Effector memory CD4-positive, alpha-beta T cell (primary cell): ENCODE measurements at regions not wholly inside any gene's neighbourhood (a gene's known extent, or its start where the extent isn't known, plus 50 kb on each side); places are given as distances from the start of the nearest gene placed in this dataset.

ENCODE experiments used
- DNase-seq, 3 donors: peaks; one replicate each; pipeline ENCODE4 v3.0.0-alpha.2; 2020
- H3K27ac ChIP-seq: 2 replicates; pipeline ENCODE4 v1.7.0; 2013; ENCODE audit warnings: mild to moderate bottlenecking, low read length, moderate library complexity; ENCODE audit not compliant: insufficient read depth, poor library complexity, severe bottlenecking
- H3K27me3 ChIP-seq: replicated peaks from 2 replicates; pipeline ENCODE4 v1.7.0; 2013; ENCODE audit warnings: mild to moderate bottlenecking, low read length; ENCODE audit not compliant: insufficient read depth, control insufficient read depth, poor library complexity, severe bottlenecking
- H3K36me3 ChIP-seq: 2 replicates; pipeline ENCODE4 v1.7.0; 2013; ENCODE audit warnings: mild to moderate bottlenecking, low read length, moderate library complexity; ENCODE audit not compliant: control insufficient read depth, insufficient read depth
- H3K4me1 ChIP-seq: 2 replicates; pipeline ENCODE4 v1.7.0; 2013; ENCODE audit warnings: low read length, mild to moderate bottlenecking; ENCODE audit not compliant: control insufficient read depth, insufficient read depth, poor library complexity, severe bottlenecking
- H3K4me3 ChIP-seq: 2 replicates; pipeline ENCODE4 v1.7.0; 2013; ENCODE audit warnings: low read length, low read depth, mild to moderate bottlenecking; ENCODE audit not compliant: insufficient read depth, poor library complexity, severe bottlenecking
- H3K9me3 ChIP-seq: 2 replicates; pipeline ENCODE4 v1.7.0; 2013; ENCODE audit warnings: mild to moderate bottlenecking, low read length, moderate library complexity; ENCODE audit not compliant: control insufficient read depth

GRCh38 chr21:35325953-35326352 is 276.9 kb upstream of the RUNX1 start:
- no peak for DNase-seq
- no peak overlapping the region for H3K4me3 ChIP-seq
- no peaks in the 10 kb centered on the region for H3K27me3 ChIP-seq
- H3K4me1 ChIP-seq, result no peaks in the 10 kb centered on the region
- H3K36me3 ChIP-seq, result no peaks in the 10 kb centered on the region
- H3K27ac ChIP-seq, result no peak overlapping the region
- no peaks in the 10 kb centered on the region for H3K9me3 ChIP-seq

DNA sequence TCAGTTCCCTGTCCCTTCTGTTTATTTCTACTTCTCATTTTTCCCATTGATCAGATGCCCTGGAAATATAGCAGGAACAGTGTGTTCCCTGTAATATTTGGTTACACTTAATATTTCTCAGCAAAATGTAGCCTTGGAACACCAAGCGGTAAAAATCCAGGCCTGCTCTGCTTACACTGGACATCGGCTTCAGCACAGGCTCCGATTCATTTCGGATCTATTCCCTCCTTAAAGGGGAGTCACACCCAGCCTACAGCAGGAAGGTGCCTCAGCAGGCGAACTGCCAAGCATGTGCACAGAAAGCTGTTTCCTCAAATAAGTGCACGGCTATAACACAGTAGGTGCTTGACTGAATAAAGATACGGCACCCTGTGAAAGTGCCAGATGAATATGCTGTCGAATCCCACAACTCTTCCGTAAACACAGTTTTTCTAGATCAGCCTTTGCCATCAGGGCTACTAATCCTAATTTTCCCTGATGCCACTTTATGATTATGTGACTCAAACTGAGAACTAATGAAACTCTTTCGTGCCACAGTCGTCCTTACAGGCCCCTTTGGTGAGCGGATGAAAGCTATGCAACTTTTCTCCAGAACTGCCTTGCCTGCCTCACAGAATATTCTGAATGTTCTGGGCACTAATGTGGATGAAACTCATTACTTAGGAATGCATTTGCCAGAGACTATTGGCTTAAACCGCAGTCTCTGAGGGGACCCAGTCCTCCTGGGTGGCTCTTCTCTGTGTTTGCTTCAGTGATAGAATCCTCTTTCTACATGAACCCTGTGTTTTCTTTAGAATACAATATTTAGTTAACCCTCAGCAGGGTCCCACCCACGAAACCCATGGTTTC is 275.5 kb upstream of the RUNX1 start:
- no peaks in the 10 kb centered on the region for H3K36me3 ChIP-seq
- no peak for DNase-seq
- H3K27me3 ChIP-seq, result no peaks in the 10 kb centered on the region
- H3K27ac ChIP-seq, result no peak overlapping the region
- no peaks in the 10 kb centered on the region for H3K9me3 ChIP-seq
- H3K4me1 ChIP-seq, result no peaks in the 10 kb centered on the region
- no peak overlapping the region for H3K4me3 ChIP-seq

- no peak for DNase-seq
Measured at GRCh38 chr21:35323947-35324346, 274.8 kb upstream of the RUNX1 start.

DNA sequence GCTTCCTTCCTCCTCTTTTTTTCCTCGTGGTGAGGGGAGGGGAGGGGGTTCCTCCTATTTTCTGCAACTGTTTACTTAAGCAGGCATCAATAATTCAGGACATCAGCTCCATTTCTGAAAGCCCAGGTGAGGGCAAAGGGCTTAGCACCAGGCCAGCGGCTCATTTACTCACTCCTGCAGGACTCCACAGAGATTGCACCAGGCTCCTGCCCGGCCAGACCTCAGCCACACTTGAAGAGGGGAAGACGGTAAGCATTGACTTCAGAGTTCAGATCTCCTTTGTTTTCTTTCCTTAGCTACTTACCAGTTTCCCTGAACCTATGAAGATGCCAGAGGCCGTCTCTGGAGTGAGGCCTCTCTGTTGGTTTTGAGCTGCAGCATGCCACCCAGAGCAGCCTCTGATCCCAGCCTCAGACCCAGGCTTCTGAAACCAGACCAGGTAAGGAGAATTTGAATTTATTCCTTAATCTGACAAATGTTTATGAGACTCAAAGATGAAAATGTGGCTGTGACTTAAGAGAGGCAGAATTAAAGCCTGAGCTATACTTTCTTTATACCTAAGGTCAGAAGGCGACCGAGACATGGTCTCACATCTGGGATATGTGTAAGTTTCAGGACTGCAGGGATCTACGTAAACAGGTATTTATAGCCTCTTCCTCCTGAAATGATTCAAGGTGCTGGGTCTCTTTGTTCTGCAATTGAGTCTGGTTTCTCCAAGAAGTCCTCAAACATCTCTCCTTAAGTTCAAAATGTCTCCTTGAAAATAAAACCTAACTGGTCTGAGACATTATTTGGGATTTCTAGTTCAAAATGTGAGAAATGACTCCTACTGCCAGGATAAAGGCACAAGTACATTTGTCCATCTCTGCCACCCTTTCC is 272.5 kb upstream of the RUNX1 start:
- no peaks in the 10 kb centered on the region for H3K9me3 ChIP-seq
- no peaks in the 10 kb centered on the region for H3K27me3 ChIP-seq
- DNase-seq, result no peak
- no peaks in the 10 kb centered on the region for H3K36me3 ChIP-seq
- no peaks in the 10 kb centered on the region for H3K4me1 ChIP-seq
- no peak overlapping the region for H3K27ac ChIP-seq
- no peak overlapping the region for H3K4me3 ChIP-seq

More at GRCh38 chr21:35323947-35324346, 274.8 kb upstream of the RUNX1 start:
- no peaks in the 10 kb centered on the region for H3K27me3 ChIP-seq
- no peak overlapping the region for H3K4me3 ChIP-seq
- H3K4me1 ChIP-seq, result no peaks in the 10 kb centered on the region
- H3K9me3 ChIP-seq, result no peaks in the 10 kb centered on the region
- H3K27ac ChIP-seq, result no peak overlapping the region
- H3K36me3 ChIP-seq, result no peaks in the 10 kb centered on the region

DNA sequence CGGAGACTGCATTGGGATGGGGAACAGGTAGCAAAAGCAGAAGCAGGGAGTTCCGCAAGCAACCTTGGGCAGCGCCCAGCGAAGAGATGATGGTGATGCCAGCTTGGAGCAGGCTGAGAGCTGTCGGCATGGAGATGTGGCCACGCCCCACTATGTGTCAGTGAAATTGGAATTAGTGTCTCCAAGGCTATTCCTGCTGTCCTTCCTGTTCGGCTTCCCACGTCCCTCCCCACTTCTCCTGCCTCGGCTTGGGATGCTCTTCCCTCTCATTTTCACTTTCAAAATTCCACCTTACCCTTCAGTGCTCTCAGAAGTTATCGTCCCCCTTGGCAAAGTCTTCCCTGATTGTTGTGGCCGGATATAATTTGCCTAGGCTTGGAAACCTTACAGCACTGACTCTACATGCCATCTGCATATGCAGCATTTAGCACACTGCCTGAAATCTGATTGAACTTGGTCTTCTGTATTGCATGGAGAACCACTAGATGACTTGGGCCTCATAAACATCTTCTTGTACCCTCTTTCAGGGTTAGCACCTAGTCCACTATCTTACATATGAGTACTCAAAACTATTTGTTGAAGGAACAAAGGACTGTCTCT is 270.7 kb upstream of the RUNX1 start:
- no peaks in the 10 kb centered on the region for H3K4me1 ChIP-seq
- H3K9me3 ChIP-seq, result no peaks in the 10 kb centered on the region
- no peaks in the 10 kb centered on the region for H3K36me3 ChIP-seq
- no peak overlapping the region for H3K4me3 ChIP-seq
- H3K27me3 ChIP-seq, result no peaks in the 10 kb centered on the region
- no peak for DNase-seq
- H3K27ac ChIP-seq, result no peak overlapping the region

DNA sequence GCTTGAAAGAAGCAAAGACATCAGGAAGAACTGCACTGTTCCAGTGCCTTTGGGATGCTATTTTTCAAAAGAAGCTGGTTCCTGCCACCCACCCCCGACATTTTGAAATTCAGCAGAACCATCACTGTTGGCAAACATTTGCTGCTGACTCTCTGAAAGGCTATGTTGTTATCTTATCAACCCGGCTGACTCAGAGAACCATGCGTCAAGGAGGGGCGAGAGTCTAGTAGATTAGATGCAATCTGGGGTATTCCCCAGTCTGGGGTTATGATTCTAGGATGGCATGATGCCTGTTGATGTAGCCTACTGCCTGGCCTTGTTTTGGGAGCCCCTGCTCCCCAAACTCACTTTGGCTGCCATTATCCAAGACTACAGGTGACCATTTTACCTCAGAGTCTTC is 267.8 kb upstream of the RUNX1 start:
- Histone ChIP-seq H3K4me3 (no peak overlapping the region), H3K4me1 (no peaks in the 10 kb centered on the region), H3K36me3 (no peaks in the 10 kb centered on the region), H3K27ac (no peak overlapping the region), H3K9me3 (no peaks in the 10 kb centered on the region), H3K27me3 (no peaks in the 10 kb centered on the region)
- no peak for DNase-seq

DNA sequence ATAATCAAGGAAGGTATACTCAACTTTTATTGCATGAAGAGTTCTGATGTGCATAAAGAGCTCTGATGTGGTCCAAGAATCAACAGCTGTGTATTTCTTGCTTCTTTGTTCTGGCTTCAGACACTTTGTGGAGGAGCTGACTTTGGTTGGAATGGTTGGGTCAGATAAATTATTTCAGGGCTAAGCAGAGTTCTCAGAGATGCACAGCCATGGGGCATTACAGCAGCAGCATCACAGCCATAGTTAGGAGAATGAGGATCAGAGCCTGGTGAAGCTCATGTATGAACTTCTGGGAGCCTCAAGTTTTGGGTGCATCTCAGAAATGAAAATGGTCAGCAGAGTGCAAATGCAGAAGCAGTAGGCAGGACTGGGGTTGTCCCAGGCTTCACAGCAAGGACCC is 267.4 kb upstream of the RUNX1 start:
- no peaks in the 10 kb centered on the region for H3K9me3 ChIP-seq
- no peaks in the 10 kb centered on the region for H3K27me3 ChIP-seq
- no peak overlapping the region for H3K27ac ChIP-seq
- no peak overlapping the region for H3K4me3 ChIP-seq
- no peaks in the 10 kb centered on the region for H3K4me1 ChIP-seq
- DNase-seq, result no peak
- H3K36me3 ChIP-seq, result no peaks in the 10 kb centered on the region

DNA sequence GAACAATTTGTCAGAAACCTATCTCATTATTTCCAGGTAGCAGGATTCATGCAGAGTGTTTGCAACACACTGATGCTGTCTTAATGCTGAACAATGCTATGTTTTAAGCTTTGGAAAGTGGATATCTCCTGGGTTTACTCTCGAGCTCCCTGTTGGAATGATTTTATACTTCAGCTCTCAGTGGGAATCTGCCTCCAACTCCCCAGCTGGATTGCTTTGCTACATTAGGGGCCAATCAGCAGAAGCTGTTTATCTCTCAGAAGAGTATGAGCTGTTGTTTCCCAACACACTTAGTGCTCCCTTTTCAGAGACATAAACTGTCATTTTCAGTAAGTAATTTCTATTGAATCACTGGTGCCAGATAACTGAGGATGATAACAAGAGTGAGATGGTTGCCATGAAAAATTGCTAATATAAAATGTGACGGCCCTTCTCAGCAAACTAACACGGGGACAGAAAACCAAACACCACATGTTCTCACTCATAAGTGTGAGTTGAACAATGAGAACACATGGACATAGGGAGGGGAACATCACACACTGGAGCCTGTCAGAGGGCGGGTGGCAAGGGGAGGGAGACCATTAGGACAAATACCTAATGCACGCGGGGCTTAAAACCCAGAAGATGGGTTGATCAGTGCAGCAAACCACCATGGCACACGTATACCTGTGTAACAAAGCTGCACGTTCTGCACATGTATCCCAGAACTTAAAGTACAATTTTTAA is 265.9 kb upstream of the RUNX1 start:
- no peak overlapping the region for H3K4me3 ChIP-seq
- H3K9me3 ChIP-seq, result no peaks in the 10 kb centered on the region
- no peak overlapping the region for H3K27ac ChIP-seq
- DNase-seq, result no peak
- H3K36me3 ChIP-seq, result no peaks in the 10 kb centered on the region
- no peaks in the 10 kb centered on the region for H3K27me3 ChIP-seq
- H3K4me1 ChIP-seq, result no peaks in the 10 kb centered on the region

- Histone ChIP-seq H3K27ac (no peak overlapping the region), H3K27me3 (no peaks in the 10 kb centered on the region), H3K4me3 (no peak overlapping the region), H3K9me3 (no peaks in the 10 kb centered on the region), H3K36me3 (no peaks in the 10 kb centered on the region), H3K4me1 (no peaks in the 10 kb centered on the region)
- DNase-seq, result no peak
Measured at GRCh38 chr21:35311985-35312384, 262.9 kb upstream of the RUNX1 start.
